ENCODE measurements at regions not wholly inside any gene's neighbourhood (a gene's known extent, or its start where the extent isn't known, plus 50 kb on each side); places are given as distances from the start of the nearest gene placed in this dataset.

DNA sequence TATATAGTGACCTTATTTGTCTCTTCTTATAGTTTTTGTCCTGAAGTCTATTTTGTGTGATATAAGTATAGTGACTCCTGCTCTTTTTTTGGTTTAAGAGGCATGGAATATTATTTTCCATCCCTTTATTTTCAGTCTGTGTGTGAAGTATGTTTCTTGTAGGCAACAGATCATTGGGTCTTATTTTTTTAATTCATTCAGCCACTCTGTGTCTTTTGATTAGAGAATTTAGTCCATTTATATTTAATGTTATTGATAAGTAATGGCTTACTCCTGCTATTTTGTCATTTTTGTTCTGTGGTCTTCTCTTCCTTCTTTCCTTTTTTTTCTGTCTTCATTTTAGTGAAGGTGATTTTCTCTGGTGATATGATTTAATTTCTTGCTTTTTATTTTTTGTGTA lies 51.4 kb upstream of the TOP1 start:
- TF ChIP-seq CTCF (IDR thresholded peaks at IDR 0.05; ENCODE audit: extremely low read depth in 1 of 2, insufficient read depth in 1 of 2, low read depth in 1 of 2, low read length in 2 of 2) (no peak), EZH2 (IDR thresholded peaks at IDR 0.05; ENCODE audit: borderline replicate concordance, low read depth, low read length, severe bottlenecking) (no peak), POLR2AphosphoS5 (IDR thresholded peaks at IDR 0.05; ENCODE audit: insufficient read depth, low read depth, low read length) (no peak), POLR2A (IDR thresholded peaks at IDR 0.05; ENCODE audit: low read depth, low read length) (no peak)
